Osteoblast (primary cell): ENCODE measurements at regions not wholly inside any gene's neighbourhood (a gene's known extent, or its start where the extent isn't known, plus 50 kb on each side); places are given as distances from the start of the nearest gene placed in this dataset.

ENCODE experiments used
- DNase-seq: peaks from one replicate; pipeline ENCODE4 v3.0.0; 2011; ENCODE audit warnings: low spot score, mixed read lengths; ENCODE audit not compliant: insufficient read length; ENCODE audit errors: missing footprints
- H2AFZ ChIP-seq: 2 replicates; pipeline ENCODE4 v1.6.0; 2011; ENCODE audit warnings: mild to moderate bottlenecking, low read length
- H3K27ac ChIP-seq: 2 replicates; pipeline ENCODE4 v1.5.1; 2011; ENCODE audit warnings: mild to moderate bottlenecking, low read depth, low read length, moderate library complexity
- H3K27me3 ChIP-seq: 2 replicates; pipeline ENCODE4 v1.6.0; 2012; ENCODE audit warnings: mild to moderate bottlenecking, control low read depth, inconsistent platforms, low read length, moderate library complexity; ENCODE audit not compliant: insufficient read depth
- H3K36me3 ChIP-seq: 2 replicates; pipeline ENCODE4 v1.5.1; 2011; ENCODE audit warnings: mild to moderate bottlenecking, low read length, control low read depth, moderate library complexity; ENCODE audit not compliant: insufficient read depth
- H3K4me1 ChIP-seq: 2 replicates; pipeline ENCODE4 v1.5.1; 2011; ENCODE audit warnings: mild to moderate bottlenecking, low read length, control low read depth, moderate library complexity; ENCODE audit not compliant: insufficient read depth
- H3K4me2 ChIP-seq: 2 replicates; pipeline ENCODE4 v1.6.0; 2011; ENCODE audit warnings: mild to moderate bottlenecking, low read length; ENCODE audit not compliant: insufficient read depth
- H3K4me3 ChIP-seq: fragments of 200-600 bp; sonication (generic); 3 replicates; pipeline ENCODE4 v1.5.1; 2012; ENCODE audit warnings: mild to moderate bottlenecking, low read length, inconsistent platforms; ENCODE audit not compliant: insufficient read depth
- H3K79me2 ChIP-seq: 2 replicates; pipeline ENCODE4 v1.6.0; 2012; ENCODE audit warnings: mild to moderate bottlenecking, low read length, control low read depth, inconsistent platforms; ENCODE audit not compliant: insufficient read depth
- H3K9me3 ChIP-seq: 2 replicates; pipeline ENCODE4 v1.5.1; 2011; ENCODE audit warnings: low read depth, low read length, control low read depth
- H4K20me1 ChIP-seq: 2 replicates; pipeline ENCODE4 v1.6.0; 2012; ENCODE audit warnings: mild to moderate bottlenecking, low read length, control low read depth; ENCODE audit not compliant: insufficient read depth
- TF ChIP-seq, protein P1 (sequence below): IDR thresholded peaks from 2 replicates; pipeline ENCODE4 v1.5.1; 2011; ENCODE audit warnings: mild to moderate bottlenecking, low read depth, low read length, moderate library complexity; ENCODE audit errors: extremely low read depth

DNA sequence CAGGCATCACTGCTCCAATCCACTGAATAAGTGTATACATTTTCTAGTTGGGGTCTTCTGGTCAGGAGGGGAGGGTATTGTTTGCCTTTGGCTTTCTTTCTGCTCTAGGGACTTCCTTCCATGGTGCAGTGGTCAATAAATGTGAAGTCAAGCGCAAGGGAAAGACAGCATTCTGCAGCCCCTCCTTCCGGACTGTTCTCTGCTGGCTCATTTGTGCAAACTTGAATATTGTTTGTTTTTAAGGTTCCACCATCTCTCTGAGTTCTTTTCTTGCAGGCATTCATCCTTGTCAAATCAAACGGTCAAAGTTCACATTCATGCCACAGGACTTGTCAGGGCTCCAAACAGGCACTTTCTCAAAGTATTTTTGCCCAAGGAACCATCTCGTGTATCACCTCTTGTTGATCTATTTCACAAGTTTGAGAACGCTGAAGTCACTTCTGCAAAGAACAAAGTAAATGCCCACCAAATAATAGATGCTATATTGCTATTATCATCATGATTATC, 205.6 kb upstream of the KAZN start:
- Histone ChIP-seq H3K36me3 (no peaks in the 10 kb centered on the region), H3K79me2 (no peaks in the 10 kb centered on the region), H4K20me1 (no peaks in the 10 kb centered on the region), H3K9me3 (no peaks in the 10 kb centered on the region), H3K27me3 (no peaks in the 10 kb centered on the region), H3K4me3 (no peak overlapping the region), H3K27ac (no peak overlapping the region), H3K4me2 (no peak overlapping the region), H3K4me1 (no peaks in the 10 kb centered on the region), H2AFZ (no peak overlapping the region)
- TF ChIP-seq, protein P1, sequence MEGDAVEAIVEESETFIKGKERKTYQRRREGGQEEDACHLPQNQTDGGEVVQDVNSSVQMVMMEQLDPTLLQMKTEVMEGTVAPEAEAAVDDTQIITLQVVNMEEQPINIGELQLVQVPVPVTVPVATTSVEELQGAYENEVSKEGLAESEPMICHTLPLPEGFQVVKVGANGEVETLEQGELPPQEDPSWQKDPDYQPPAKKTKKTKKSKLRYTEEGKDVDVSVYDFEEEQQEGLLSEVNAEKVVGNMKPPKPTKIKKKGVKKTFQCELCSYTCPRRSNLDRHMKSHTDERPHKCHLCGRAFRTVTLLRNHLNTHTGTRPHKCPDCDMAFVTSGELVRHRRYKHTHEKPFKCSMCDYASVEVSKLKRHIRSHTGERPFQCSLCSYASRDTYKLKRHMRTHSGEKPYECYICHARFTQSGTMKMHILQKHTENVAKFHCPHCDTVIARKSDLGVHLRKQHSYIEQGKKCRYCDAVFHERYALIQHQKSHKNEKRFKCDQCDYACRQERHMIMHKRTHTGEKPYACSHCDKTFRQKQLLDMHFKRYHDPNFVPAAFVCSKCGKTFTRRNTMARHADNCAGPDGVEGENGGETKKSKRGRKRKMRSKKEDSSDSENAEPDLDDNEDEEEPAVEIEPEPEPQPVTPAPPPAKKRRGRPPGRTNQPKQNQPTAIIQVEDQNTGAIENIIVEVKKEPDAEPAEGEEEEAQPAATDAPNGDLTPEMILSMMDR = no peak
- DNase-seq = no peak

DNA sequence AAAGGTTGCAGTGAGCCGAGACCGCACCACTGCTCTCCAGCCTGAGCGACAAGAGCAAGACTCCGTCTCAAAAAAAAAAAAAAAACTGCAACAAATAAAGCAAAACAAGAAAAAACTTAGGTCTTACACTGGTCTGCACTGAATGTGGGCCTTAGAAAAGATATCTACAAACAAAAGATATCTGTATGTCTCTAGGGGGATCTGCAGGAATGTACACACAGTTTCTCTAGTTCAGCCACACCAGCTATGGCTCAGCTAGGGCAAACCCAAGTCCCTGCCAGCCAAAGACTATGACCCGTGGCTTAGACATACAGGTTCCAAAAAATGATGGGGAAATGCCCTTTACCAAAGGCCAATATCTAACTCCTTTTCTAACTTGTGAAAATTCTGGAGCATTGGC, 202.4 kb upstream of the KAZN start:
- no peaks in the 10 kb centered on the region for H4K20me1 ChIP-seq
- H3K9me3 ChIP-seq = no peaks in the 10 kb centered on the region
- no peaks in the 10 kb centered on the region for H3K79me2 ChIP-seq
- no peak overlapping the region for H3K27ac ChIP-seq
- H2AFZ ChIP-seq = no peak overlapping the region
- TF ChIP-seq, protein P1 = no peak
- no peak overlapping the region for H3K4me2 ChIP-seq
- no peaks in the 10 kb centered on the region for H3K27me3 ChIP-seq
- no peak overlapping the region for H3K4me3 ChIP-seq
- H3K4me1 ChIP-seq = no peaks in the 10 kb centered on the region
- no peaks in the 10 kb centered on the region for H3K36me3 ChIP-seq
- peak; percentile 43 for DNase-seq

DNA sequence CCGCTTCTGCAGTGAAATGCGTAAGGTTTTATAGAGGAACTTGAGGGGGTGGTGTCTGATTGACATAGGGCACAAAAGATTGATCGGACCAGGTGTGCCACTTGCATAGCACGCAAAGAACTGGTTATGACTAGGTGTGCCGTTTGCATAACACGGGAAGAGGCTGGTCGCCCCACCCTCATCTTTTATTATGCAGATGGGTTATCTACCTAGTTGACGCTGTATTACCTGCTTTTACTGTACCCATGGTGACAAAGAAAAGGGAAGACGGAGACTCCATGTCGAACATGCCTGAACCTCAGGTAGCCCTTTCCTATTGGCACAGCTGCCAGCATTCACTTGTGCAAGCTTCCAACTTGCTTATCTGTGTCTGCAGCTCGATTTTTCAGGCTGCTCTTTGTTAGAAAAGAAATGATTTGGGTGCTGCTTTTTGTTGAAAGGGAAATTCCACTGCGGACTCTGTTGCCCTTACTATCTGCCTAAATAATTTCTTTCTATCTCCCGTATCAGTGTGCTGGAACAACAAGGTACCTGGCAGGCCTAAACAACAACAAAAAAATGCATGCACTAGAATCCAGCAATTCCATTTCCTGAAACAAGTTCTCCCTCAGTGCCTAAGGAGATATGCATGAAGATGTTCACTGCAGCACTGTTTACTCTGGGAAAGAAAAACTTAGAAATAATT, 194.4 kb upstream of the KAZN start:
- no peak overlapping the region for H2AFZ ChIP-seq
- H3K79me2 ChIP-seq = no peaks in the 10 kb centered on the region
- H3K4me2 ChIP-seq = no peak overlapping the region
- no peak for DNase-seq
- no peaks in the 10 kb centered on the region for H3K9me3 ChIP-seq
- H3K4me1 ChIP-seq = no peaks in the 10 kb centered on the region
- no peak overlapping the region for H3K27ac ChIP-seq
- no peaks in the 10 kb centered on the region for H3K36me3 ChIP-seq
- no peaks in the 10 kb centered on the region for H4K20me1 ChIP-seq
- TF ChIP-seq, protein P1 = no peak
- no peak overlapping the region for H3K4me3 ChIP-seq
- H3K27me3 ChIP-seq = no peaks in the 10 kb centered on the region

DNA sequence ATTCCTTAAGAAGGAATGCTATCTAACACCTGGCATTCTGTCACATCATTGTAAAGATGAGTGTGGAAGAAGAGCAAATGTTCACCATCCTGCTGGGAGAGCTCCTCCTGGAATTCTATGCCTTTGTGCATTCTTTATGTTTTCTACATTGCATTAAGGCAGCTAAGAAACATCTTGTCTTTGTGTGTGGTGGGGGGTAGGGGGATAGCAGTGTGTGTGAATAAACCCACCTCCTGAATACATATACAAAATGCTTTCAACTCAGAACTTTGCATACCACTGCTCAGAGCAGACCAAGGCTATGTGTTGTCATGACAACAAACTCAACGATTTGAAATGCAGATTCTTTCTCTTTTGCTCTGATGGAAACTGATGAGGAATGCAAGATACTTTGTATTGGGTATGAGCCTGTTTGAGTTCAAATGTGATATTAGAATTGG, 193.6 kb upstream of the KAZN start:
- TF ChIP-seq, protein P1 = no peak
- Histone ChIP-seq H3K27ac (no peak overlapping the region), H4K20me1 (no peaks in the 10 kb centered on the region), H3K4me3 (no peak overlapping the region), H3K79me2 (no peaks in the 10 kb centered on the region), H3K4me2 (no peak overlapping the region), H3K36me3 (no peaks in the 10 kb centered on the region), H2AFZ (no peak overlapping the region), H3K27me3 (no peaks in the 10 kb centered on the region), H3K4me1 (no peaks in the 10 kb centered on the region), H3K9me3 (no peaks in the 10 kb centered on the region)
- no peak for DNase-seq
